Vagina (tissue), 2 donors: ENCODE measurements at regions not wholly inside any gene's neighbourhood (a gene's known extent, or its start where the extent isn't known, plus 50 kb on each side); places are given as distances from the start of the nearest gene placed in this dataset.

ENCODE experiments used
- DNase-seq, 2 donors: peaks; one replicate each; pipeline ENCODE4 v3.0.0-alpha.2; 2017; ENCODE audit errors: extremely low spot score in 2 of 2
- H3K27ac ChIP-seq: fragments of 200-600 bp; sonication (generic); one replicate; pipeline ENCODE4 v1.5.1; 2019
- H3K27me3 ChIP-seq: fragments of 200-600 bp; sonication (generic); one replicate; pipeline ENCODE4 v1.5.1; 2019
- H3K36me3 ChIP-seq, 2 donors: fragments of 200-600 bp; sonication (generic); one replicate each; pipeline ENCODE4 v1.5.1; 2017 to 2019
- H3K4me1 ChIP-seq: fragments of 200-600 bp; sonication (generic); one replicate; pipeline ENCODE4 v1.5.1; 2019
- H3K4me3 ChIP-seq, 2 donors: fragments of 200-600 bp; sonication (generic); 1 replicate in 1 of 2; 2 replicates in 1 of 2; pipeline ENCODE4 v1.5.1; 2016 to 2019
- H3K9me3 ChIP-seq: fragments of 200-600 bp; sonication (generic); one replicate; pipeline ENCODE4 v1.5.1; 2019
- POLR2A ChIP-seq, 2 donors: fragments of 450-650 bp; IDR thresholded peaks; one replicate each; pipeline ENCODE4 v1.6.1; 2017; ENCODE audit warnings: antibody characterized with exemption in 2 of 2, mild to moderate bottlenecking in 2 of 2, moderate library complexity in 2 of 2
- POLR2AphosphoS5 ChIP-seq, 2 donors: sonication (generic); formaldehyde crosslinking; IDR thresholded peaks; one replicate each; pipeline ENCODE4 v1.9.0; 2017; ENCODE audit warnings: antibody characterized with exemption in 2 of 2, mild to moderate bottlenecking in 2 of 2, low read depth in 1 of 2; ENCODE audit not compliant: insufficient read depth in 1 of 2
- intact Hi-C: fragments of 100-400 bp; cut with DNase I; formaldehyde crosslinking; loops from one replicate; pipeline ENCODE4 v1.15.1; 2023
- TF ChIP-seq, protein P1 (sequence below), 3 experiments: fragments of 450-650 bp in 2 of 3; fragments of 200-600 bp in 1 of 3; sonication (generic) in 1 of 3; IDR thresholded peaks; one replicate each; pipeline ENCODE4 v1.5.1; 2017 to 2019; ENCODE audit warnings: antibody characterized with exemption in 3 of 3, mild to moderate bottlenecking in 2 of 3, moderate library complexity in 2 of 3

- Histone ChIP-seq H3K9me3 (no peaks in the 10 kb centered on the region), H3K36me3 (no peaks in the 10 kb centered on the region), H3K27ac (no peak overlapping the region), H3K4me3 (no peak overlapping the region), H3K4me1 (no peaks in the 10 kb centered on the region), H3K27me3 (no peaks in the 10 kb centered on the region)
- no peak for DNase-seq
- intact Hi-C loops = no loop called here
- TF ChIP-seq POLR2AphosphoS5 (IDR thresholded peaks at IDR 0.05; ENCODE audit: insufficient read depth in 1 of 2, low read depth in 1 of 2) (no peak), POLR2A (IDR thresholded peaks at IDR 0.05) (no peak)
- TF ChIP-seq, protein P1, sequence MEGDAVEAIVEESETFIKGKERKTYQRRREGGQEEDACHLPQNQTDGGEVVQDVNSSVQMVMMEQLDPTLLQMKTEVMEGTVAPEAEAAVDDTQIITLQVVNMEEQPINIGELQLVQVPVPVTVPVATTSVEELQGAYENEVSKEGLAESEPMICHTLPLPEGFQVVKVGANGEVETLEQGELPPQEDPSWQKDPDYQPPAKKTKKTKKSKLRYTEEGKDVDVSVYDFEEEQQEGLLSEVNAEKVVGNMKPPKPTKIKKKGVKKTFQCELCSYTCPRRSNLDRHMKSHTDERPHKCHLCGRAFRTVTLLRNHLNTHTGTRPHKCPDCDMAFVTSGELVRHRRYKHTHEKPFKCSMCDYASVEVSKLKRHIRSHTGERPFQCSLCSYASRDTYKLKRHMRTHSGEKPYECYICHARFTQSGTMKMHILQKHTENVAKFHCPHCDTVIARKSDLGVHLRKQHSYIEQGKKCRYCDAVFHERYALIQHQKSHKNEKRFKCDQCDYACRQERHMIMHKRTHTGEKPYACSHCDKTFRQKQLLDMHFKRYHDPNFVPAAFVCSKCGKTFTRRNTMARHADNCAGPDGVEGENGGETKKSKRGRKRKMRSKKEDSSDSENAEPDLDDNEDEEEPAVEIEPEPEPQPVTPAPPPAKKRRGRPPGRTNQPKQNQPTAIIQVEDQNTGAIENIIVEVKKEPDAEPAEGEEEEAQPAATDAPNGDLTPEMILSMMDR (IDR thresholded peaks at IDR 0.05) = no peak
Observed at GRCh38 chr12:118851891-118852290, 129.4 kb upstream of the SRRM4 start.

GRCh38 chr12:118853634-118854033, 127.7 kb upstream of the SRRM4 start:
- H3K36me3 ChIP-seq = no peaks in the 10 kb centered on the region
- H3K27ac ChIP-seq = no peak overlapping the region
- TF ChIP-seq POLR2AphosphoS5 (IDR thresholded peaks at IDR 0.05; ENCODE audit: insufficient read depth in 1 of 2, low read depth in 1 of 2) = no peak
- TF ChIP-seq, protein P1 (IDR thresholded peaks at IDR 0.05) = no peak
- H3K4me1 ChIP-seq = no peaks in the 10 kb centered on the region
- H3K4me3 ChIP-seq = no peak overlapping the region
- intact Hi-C loops = no loop called here
- DNase-seq = no peak
- no peaks in the 10 kb centered on the region for H3K27me3 ChIP-seq
- H3K9me3 ChIP-seq = no peaks in the 10 kb centered on the region

- no peak for TF ChIP-seq POLR2A (IDR thresholded peaks at IDR 0.05)
- TF ChIP-seq, protein P1 (IDR thresholded peaks at IDR 0.05) = no peak
- no peak for TF ChIP-seq POLR2AphosphoS5 (IDR thresholded peaks at IDR 0.05; ENCODE audit: insufficient read depth in 1 of 2, low read depth in 1 of 2)
- H3K27me3 ChIP-seq = no peaks in the 10 kb centered on the region
- H3K4me1 ChIP-seq = no peaks in the 10 kb centered on the region
- H3K4me3 ChIP-seq = no peak overlapping the region
- no peaks in the 10 kb centered on the region for H3K36me3 ChIP-seq
- intact Hi-C loops = no loop called here
- no peak overlapping the region for H3K27ac ChIP-seq
- H3K9me3 ChIP-seq = no peaks in the 10 kb centered on the region
- DNase-seq = no peak
Observed at GRCh38 chr12:118855858-118856257, 125.5 kb upstream of the SRRM4 start.

DNA sequence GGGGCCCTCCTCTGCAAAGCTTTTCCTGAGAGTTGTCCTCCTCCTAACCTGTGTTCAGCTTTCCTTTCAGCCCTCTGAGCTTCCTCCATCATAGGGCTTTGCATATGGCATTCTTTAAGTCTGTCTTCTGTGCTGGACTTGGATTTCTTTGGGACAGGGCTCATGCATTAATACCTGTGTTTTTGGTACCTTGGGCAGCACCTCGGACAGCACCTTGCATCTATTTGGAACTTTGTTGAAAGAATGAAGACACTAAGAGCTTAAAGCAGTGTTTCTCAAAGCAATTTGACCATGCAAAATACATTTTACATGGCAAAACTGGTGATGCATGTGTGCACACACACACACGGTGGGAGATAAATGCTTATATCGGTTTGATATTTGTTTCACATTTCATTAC, 115.0 kb upstream of the SRRM4 start:
- Histone ChIP-seq H3K4me3 (no peak overlapping the region), H3K27me3 (no peaks in the 10 kb centered on the region), H3K36me3 (no peaks in the 10 kb centered on the region), H3K9me3 (no peaks in the 10 kb centered on the region), H3K27ac (no peak overlapping the region), H3K4me1 (no peaks in the 10 kb centered on the region)
- intact Hi-C loops = no loop called here
- DNase-seq = no peak
- no peak for TF ChIP-seq POLR2AphosphoS5 (IDR thresholded peaks at IDR 0.05; ENCODE audit: insufficient read depth in 1 of 2, low read depth in 1 of 2)
- no peak for TF ChIP-seq POLR2A (IDR thresholded peaks at IDR 0.05)
- TF ChIP-seq, protein P1 (IDR thresholded peaks at IDR 0.05) = no peak

DNA sequence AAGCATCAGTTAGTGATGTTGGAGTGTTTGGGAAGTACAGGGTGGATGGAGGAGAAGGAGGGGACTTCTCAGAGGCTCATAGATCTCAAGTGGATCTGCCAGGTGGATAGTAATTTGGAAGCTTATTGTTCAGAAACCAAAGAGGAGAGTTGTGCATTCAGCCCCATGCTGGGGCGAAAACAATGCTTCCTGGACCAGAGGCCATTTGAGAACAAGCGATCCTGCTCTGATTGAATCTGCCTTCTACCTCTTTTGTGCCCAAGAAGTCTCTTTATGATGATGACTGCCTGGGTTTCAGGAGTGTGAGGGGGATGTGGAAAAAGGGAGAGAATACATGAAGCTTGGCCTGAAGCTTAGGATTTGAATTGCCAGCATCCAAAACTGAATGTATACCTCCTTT, 110.8 kb upstream of the SRRM4 start:
- TF ChIP-seq, protein P1 (IDR thresholded peaks at IDR 0.05) = no peak
- TF ChIP-seq POLR2A (IDR thresholded peaks at IDR 0.05) (no peak), POLR2AphosphoS5 (IDR thresholded peaks at IDR 0.05; ENCODE audit: insufficient read depth in 1 of 2, low read depth in 1 of 2) (no peak)
- Histone ChIP-seq H3K27me3 (no peaks in the 10 kb centered on the region), H3K9me3 (no peaks in the 10 kb centered on the region), H3K36me3 (no peaks in the 10 kb centered on the region), H3K4me1 (no peaks in the 10 kb centered on the region), H3K4me3 (no peak overlapping the region), H3K27ac (no peak overlapping the region)
- DNase-seq = no peak
- intact Hi-C loops = no loop called here
